ENCODE measurements at regions not wholly inside any gene's neighbourhood (a gene's known extent, or its start where the extent isn't known, plus 50 kb on each side); places are given as distances from the start of the nearest gene placed in this dataset.

DNA sequence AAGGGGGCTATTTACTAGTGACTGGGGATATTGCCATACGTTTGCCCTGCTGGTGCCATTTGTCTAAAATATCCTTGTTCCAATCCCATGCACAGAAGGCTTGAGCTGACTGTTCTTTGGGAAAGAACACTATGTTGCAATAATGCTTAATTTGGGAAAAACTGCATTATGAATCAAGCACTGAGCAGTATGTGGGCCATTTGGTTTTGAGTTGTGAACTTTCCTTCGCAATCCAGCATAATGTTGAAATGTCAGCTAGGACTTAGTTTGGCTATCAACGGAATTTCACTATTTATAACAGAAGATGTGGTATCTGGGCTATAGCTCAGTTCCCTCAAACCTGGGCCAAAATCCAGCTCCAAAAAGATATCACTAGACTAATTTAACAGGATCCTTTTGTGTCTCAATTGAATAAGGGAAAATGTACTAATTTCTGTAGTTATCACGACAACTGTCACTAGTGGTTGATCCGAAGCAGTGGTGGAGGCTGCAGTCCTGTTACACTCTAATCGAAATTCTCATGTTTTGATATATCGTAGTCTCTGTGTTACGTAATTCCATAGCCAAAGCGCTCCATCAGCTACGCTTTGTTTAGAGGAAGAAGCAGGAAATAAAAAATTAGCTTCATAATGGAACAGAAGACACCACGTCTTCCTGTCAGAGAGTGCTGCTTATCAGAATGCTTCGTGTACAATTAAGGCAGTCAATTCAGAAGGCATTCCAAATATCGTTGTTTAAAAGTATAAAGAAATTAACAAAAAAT is 686.8 kb upstream of the SALL3 start:
- ATAC-seq (no peak), DNase-seq (no peak)
- Mint-ChIP-seq H3K9me3 (peaks cover 7% of the 10 kb centered on the region), H3K4me1 (no peaks in the 10 kb centered on the region), H3K36me3 (ENCODE audit: low read depth) (no peaks in the 10 kb centered on the region), H3K27me3 (no peaks in the 10 kb centered on the region), H3K27ac (no peak overlapping the region), H3K4me3 (no peak overlapping the region)

DNA sequence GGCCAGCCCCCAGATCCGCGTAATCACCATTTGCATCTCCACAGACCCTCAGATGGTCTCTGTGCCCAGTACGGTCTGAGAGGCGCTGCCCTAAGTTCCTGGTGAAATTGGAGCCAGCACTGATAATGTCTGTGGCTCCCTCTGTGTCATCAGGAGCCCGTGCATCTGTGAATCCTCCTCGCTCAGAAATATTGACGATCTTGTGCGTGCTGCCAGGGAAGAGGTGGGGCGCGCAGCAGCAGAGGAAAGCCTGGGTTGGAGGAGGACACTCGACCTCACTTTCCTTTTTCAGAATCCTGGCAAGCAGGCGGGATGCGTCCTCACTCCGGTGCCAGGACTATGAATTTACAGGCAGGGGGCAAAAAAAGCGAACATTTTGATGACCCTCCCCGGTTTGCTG is 686.1 kb upstream of the SALL3 start:
- Mint-ChIP-seq H3K27ac (no peak overlapping the region), H3K4me1 (no peaks in the 10 kb centered on the region), H3K36me3 (ENCODE audit: low read depth) (no peaks in the 10 kb centered on the region), H3K27me3 (no peaks in the 10 kb centered on the region), H3K9me3 (peaks cover 7% of the 10 kb centered on the region), H3K4me3 (no peak overlapping the region)
- DNase-seq = no peak
- no peak for ATAC-seq

DNA sequence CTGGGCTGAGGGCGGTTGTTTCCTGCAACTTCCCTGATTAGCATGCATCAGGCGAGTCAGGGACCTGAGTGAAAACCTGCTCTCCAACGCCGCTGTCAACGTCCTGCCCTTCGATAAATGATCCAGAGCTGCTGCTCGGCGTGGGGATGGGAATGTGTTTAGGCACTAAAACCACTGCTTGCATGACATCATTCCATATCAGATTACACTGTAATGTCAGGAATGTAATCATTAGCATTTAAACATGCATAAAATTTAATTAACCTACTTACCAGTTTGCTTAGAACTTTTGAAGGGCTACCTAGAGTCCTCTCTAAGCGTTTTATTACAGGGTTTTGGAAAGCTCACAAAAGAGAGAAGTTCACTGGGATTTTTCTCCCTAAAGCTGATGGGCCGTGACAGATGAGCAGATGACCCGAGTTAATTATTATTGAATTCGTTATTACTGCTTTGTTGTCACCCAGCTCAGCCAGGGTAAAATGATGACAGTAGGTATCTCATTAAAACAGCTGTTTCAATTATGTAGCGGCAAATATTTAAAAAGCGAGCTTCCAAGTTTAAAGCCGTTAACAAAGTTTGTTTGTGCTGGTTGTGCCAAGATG is 685.6 kb upstream of the SALL3 start:
- H3K27me3 Mint-ChIP-seq = no peaks in the 10 kb centered on the region
- H3K4me3 Mint-ChIP-seq = no peak overlapping the region
- H3K27ac Mint-ChIP-seq = no peak overlapping the region
- no peak for DNase-seq
- no peaks in the 10 kb centered on the region for H3K36me3 Mint-ChIP-seq (ENCODE audit: low read depth)
- peaks cover 7% of the 10 kb centered on the region for H3K9me3 Mint-ChIP-seq
- H3K4me1 Mint-ChIP-seq = no peaks in the 10 kb centered on the region
- no peak for ATAC-seq

- Mint-ChIP-seq H3K4me3 (no peak overlapping the region), H3K27me3 (no peaks in the 10 kb centered on the region), H3K4me1 (no peaks in the 10 kb centered on the region), H3K9me3 (peaks cover 7% of the 10 kb centered on the region), H3K27ac (no peak overlapping the region), H3K36me3 (ENCODE audit: low read depth) (no peaks in the 10 kb centered on the region)
- DNase-seq (no peak), ATAC-seq (no peak)
These were observed 684.4 kb upstream of the SALL3 start for GRCh38 chr18:78295262-78295661.

- Mint-ChIP-seq H3K27me3 (no peaks in the 10 kb centered on the region), H3K36me3 (ENCODE audit: low read depth) (no peaks in the 10 kb centered on the region), H3K4me3 (no peak overlapping the region), H3K4me1 (no peaks in the 10 kb centered on the region), H3K27ac (no peak overlapping the region), H3K9me3 (peaks cover 7% of the 10 kb centered on the region)
- ATAC-seq = no peak
- DNase-seq = no peak
These were observed 683.5 kb upstream of the SALL3 start for GRCh38 chr18:78296166-78296565.

GRCh38 chr18:78297048-78297447 is 682.6 kb upstream of the SALL3 start:
- H3K36me3 Mint-ChIP-seq (ENCODE audit: low read depth) = no peaks in the 10 kb centered on the region
- peaks cover under 1% of the 10 kb centered on the region for H3K9me3 Mint-ChIP-seq
- DNase-seq = no peak
- no peak for ATAC-seq
- H3K27me3 Mint-ChIP-seq = no peaks in the 10 kb centered on the region
- H3K4me3 Mint-ChIP-seq = no peak overlapping the region
- H3K4me1 Mint-ChIP-seq = no peaks in the 10 kb centered on the region
- no peak overlapping the region for H3K27ac Mint-ChIP-seq

- H3K36me3 Mint-ChIP-seq (ENCODE audit: low read depth) = no peaks in the 10 kb centered on the region
- H3K27ac Mint-ChIP-seq = no peak overlapping the region
- DNase-seq = no peak
- no peak overlapping the region for H3K4me3 Mint-ChIP-seq
- H3K4me1 Mint-ChIP-seq = no peaks in the 10 kb centered on the region
- no peaks in the 10 kb centered on the region for H3K27me3 Mint-ChIP-seq
- H3K9me3 Mint-ChIP-seq = no peaks in the 10 kb centered on the region
- ATAC-seq = no peak
These were observed 676.0 kb upstream of the SALL3 start for GRCh38 chr18:78303519-78304191.

GRCh38 chr18:78304192-78305164 is 675.1 kb upstream of the SALL3 start:
- Mint-ChIP-seq H3K36me3 (ENCODE audit: low read depth) (no peaks in the 10 kb centered on the region), H3K4me1 (no peaks in the 10 kb centered on the region), H3K27ac (no peak overlapping the region), H3K4me3 (no peak overlapping the region), H3K27me3 (no peaks in the 10 kb centered on the region), H3K9me3 (no peaks in the 10 kb centered on the region)
- no peak for DNase-seq
- no peak for ATAC-seq

GRCh38 chr18:78305789-78306188 is 673.8 kb upstream of the SALL3 start:
- no peak overlapping the region for H3K4me3 Mint-ChIP-seq
- no peaks in the 10 kb centered on the region for H3K36me3 Mint-ChIP-seq (ENCODE audit: low read depth)
- ATAC-seq = no peak
- H3K9me3 Mint-ChIP-seq = no peaks in the 10 kb centered on the region
- no peaks in the 10 kb centered on the region for H3K27me3 Mint-ChIP-seq
- H3K27ac Mint-ChIP-seq = no peak overlapping the region
- H3K4me1 Mint-ChIP-seq = no peaks in the 10 kb centered on the region
- no peak for DNase-seq

DNA sequence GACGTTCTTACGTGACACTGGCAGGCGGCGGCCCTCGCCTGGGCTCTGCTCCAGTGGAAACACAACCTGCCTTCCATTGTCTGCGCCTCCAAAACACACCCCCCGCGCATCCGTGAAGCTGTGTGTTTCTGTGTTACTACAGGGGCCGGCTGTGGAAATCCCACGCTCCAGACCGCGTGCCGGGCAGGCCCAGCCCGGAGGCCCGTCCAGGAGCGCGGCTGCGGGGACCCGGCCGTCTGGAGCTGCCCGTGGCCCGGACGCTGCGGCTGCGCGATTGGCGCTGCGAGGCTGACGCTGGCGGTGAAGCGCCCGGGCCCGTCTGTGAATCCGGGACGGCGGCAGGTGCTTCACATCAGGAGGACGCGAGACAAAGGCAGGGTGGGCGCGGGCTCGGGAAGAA is 670.3 kb upstream of the SALL3 start:
- no peaks in the 10 kb centered on the region for H3K36me3 Mint-ChIP-seq (ENCODE audit: low read depth)
- no peaks in the 10 kb centered on the region for H3K4me1 Mint-ChIP-seq
- H3K4me3 Mint-ChIP-seq = no peak overlapping the region
- H3K9me3 Mint-ChIP-seq = peaks cover 2% of the 10 kb centered on the region
- H3K27me3 Mint-ChIP-seq = no peaks in the 10 kb centered on the region
- ATAC-seq (no peak), DNase-seq (no peak)
- no peak overlapping the region for H3K27ac Mint-ChIP-seq

- H3K4me1 Mint-ChIP-seq = no peaks in the 10 kb centered on the region
- H3K9me3 Mint-ChIP-seq = peaks cover 2% of the 10 kb centered on the region
- H3K27ac Mint-ChIP-seq = no peak overlapping the region
- ATAC-seq (no peak), DNase-seq (no peak)
- H3K4me3 Mint-ChIP-seq = no peak overlapping the region
- H3K27me3 Mint-ChIP-seq = no peaks in the 10 kb centered on the region
- no peaks in the 10 kb centered on the region for H3K36me3 Mint-ChIP-seq (ENCODE audit: low read depth)
These were observed 669.7 kb upstream of the SALL3 start for GRCh38 chr18:78309924-78310323.

- H3K36me3 Mint-ChIP-seq (ENCODE audit: low read depth) = no peaks in the 10 kb centered on the region
- H3K27ac Mint-ChIP-seq = no peak overlapping the region
- no peaks in the 10 kb centered on the region for H3K9me3 Mint-ChIP-seq
- DNase-seq (no peak), ATAC-seq (no peak)
- H3K27me3 Mint-ChIP-seq = no peaks in the 10 kb centered on the region
- H3K4me1 Mint-ChIP-seq = no peaks in the 10 kb centered on the region
- H3K4me3 Mint-ChIP-seq = no peak overlapping the region
These were observed 660.4 kb upstream of the SALL3 start for GRCh38 chr18:78319264-78319663.

DNA sequence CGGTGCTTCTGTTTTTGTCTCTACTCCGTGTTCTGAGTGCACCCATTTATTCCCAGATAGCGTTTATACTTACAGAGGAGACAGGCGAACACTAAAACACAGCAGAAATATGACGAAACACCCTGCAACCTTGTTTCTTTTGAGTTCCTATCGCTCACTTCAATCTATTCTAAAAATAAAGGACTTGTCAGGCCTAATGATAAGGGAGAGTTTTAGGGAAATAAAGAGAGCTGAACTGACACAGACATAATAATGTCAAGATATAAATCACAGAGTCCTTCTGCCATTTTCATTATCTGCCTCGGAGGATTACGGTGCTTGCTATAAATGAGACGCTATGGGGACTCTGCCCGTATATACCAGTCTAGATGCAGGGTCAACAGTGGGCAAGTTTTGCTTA is 659.7 kb upstream of the SALL3 start:
- ATAC-seq (no peak), DNase-seq (no peak)
- H3K9me3 Mint-ChIP-seq = no peaks in the 10 kb centered on the region
- no peak overlapping the region for H3K27ac Mint-ChIP-seq
- H3K27me3 Mint-ChIP-seq = no peaks in the 10 kb centered on the region
- H3K36me3 Mint-ChIP-seq (ENCODE audit: low read depth) = no peaks in the 10 kb centered on the region
- H3K4me1 Mint-ChIP-seq = no peaks in the 10 kb centered on the region
- no peak overlapping the region for H3K4me3 Mint-ChIP-seq

GRCh38 chr18:78321402-78321801 is 658.2 kb upstream of the SALL3 start:
- ATAC-seq = no peak
- no peak for DNase-seq
- H3K36me3 Mint-ChIP-seq (ENCODE audit: low read depth) = no peaks in the 10 kb centered on the region
- H3K27me3 Mint-ChIP-seq = no peaks in the 10 kb centered on the region
- H3K27ac Mint-ChIP-seq = no peak overlapping the region
- H3K9me3 Mint-ChIP-seq = no peaks in the 10 kb centered on the region
- H3K4me3 Mint-ChIP-seq = no peak overlapping the region
- no peaks in the 10 kb centered on the region for H3K4me1 Mint-ChIP-seq
